Trophoblast cell (in vitro differentiated cells and primary cell): ENCODE measurements at regions not wholly inside any gene's neighbourhood (a gene's known extent, or its start where the extent isn't known, plus 50 kb on each side); places are given as distances from the start of the nearest gene placed in this dataset.
A peak's percentile ranks its signal among the peaks of the same experiment; 100 is the strongest.

Experiments used
- DNase-seq, 2 donors: peaks; one replicate each; pipeline ENCODE4 v3.0.0-alpha.2; 2016
- H2AFZ ChIP-seq: 2 replicates; pipeline ENCODE4 v1.6.1; 2013; ENCODE audit warnings: low read length, moderate library complexity, mild to moderate bottlenecking; ENCODE audit not compliant: insufficient read depth, poor library complexity
- H2AK5ac ChIP-seq: 2 replicates; pipeline ENCODE4 v1.6.1; 2013; ENCODE audit warnings: mild to moderate bottlenecking, low read length
- H2BK120ac ChIP-seq: 2 replicates; pipeline ENCODE4 v1.6.1; 2013; ENCODE audit warnings: low read length, mild to moderate bottlenecking, moderate library complexity; ENCODE audit not compliant: insufficient read depth, poor library complexity
- H2BK12ac ChIP-seq: 2 replicates; pipeline ENCODE4 v1.6.1; 2013; ENCODE audit warnings: mild to moderate bottlenecking, low read length, moderate library complexity
- H2BK5ac ChIP-seq: 2 replicates; pipeline ENCODE4 v1.6.1; 2013; ENCODE audit warnings: low read length, low read depth, moderate library complexity, mild to moderate bottlenecking; ENCODE audit not compliant: poor library complexity
- H3K14ac ChIP-seq: 2 replicates; pipeline ENCODE4 v1.6.1; 2013; ENCODE audit warnings: mild to moderate bottlenecking, low read length
- H3K18ac ChIP-seq: 2 replicates; pipeline ENCODE4 v1.6.1; 2013; ENCODE audit warnings: mild to moderate bottlenecking, low read length
- H3K23ac ChIP-seq: 2 replicates; pipeline ENCODE4 v1.6.1; 2013; ENCODE audit warnings: low read length
- H3K27ac ChIP-seq: 2 replicates; pipeline ENCODE4 v1.5.1; 2013; ENCODE audit warnings: low read depth, mild to moderate bottlenecking, inconsistent platforms, low read length, moderate library complexity
- H3K27me3 ChIP-seq: 2 replicates; pipeline ENCODE4 v1.6.1; 2013; ENCODE audit warnings: inconsistent platforms, mild to moderate bottlenecking, low read length, moderate library complexity; ENCODE audit not compliant: insufficient read depth
- H3K36me3 ChIP-seq, 2 experiments: 1 replicate in 1 of 2; 2 replicates in 1 of 2; pipeline ENCODE4 v1.6.1; 2013; ENCODE audit warnings: low read length in 2 of 2, mild to moderate bottlenecking in 2 of 2, moderate library complexity in 1 of 2; ENCODE audit not compliant: insufficient read depth in 2 of 2, control insufficient read depth in 1 of 2
- H3K4ac ChIP-seq: 2 replicates; pipeline ENCODE4 v1.6.1; 2013; ENCODE audit warnings: low read depth, mild to moderate bottlenecking, low read length, moderate library complexity
- H3K4me1 ChIP-seq, 2 experiments: 1 replicate in 1 of 2; 2 replicates in 1 of 2; pipeline ENCODE4 v1.6.1; 2013; ENCODE audit warnings: low read length in 2 of 2, mild to moderate bottlenecking in 2 of 2, moderate library complexity in 1 of 2; ENCODE audit not compliant: insufficient read depth in 2 of 2, control insufficient read depth in 1 of 2
- H3K4me2 ChIP-seq: 2 replicates; pipeline ENCODE4 v1.6.1; 2013; ENCODE audit warnings: inconsistent platforms, mild to moderate bottlenecking, low read length, moderate library complexity
- H3K4me3 ChIP-seq: 2 replicates; pipeline ENCODE4 v1.5.1; 2013; ENCODE audit warnings: mild to moderate bottlenecking, low read depth, low read length, inconsistent platforms
- H3K79me1 ChIP-seq: one replicate; pipeline ENCODE4 v1.6.1; 2013; ENCODE audit warnings: low read length
- H3K79me2 ChIP-seq: 2 replicates; pipeline ENCODE4 v1.6.1; 2013; ENCODE audit warnings: low read length, mild to moderate bottlenecking; ENCODE audit not compliant: control insufficient read depth, insufficient read depth, poor library complexity
- H3K9ac ChIP-seq: 2 replicates; pipeline ENCODE4 v1.6.1; 2013; ENCODE audit warnings: mild to moderate bottlenecking, low read length
- H3K9me3 ChIP-seq: 2 replicates; pipeline ENCODE4 v1.6.1; 2013; ENCODE audit warnings: low read depth, mild to moderate bottlenecking, control low read depth, inconsistent platforms, low read length; ENCODE audit not compliant: insufficient read depth
- H4K12ac ChIP-seq: 2 replicates; pipeline ENCODE4 v1.6.1; 2013; ENCODE audit warnings: low read depth, mild to moderate bottlenecking, low read length, moderate library complexity
- H4K8ac ChIP-seq: 2 replicates; pipeline ENCODE4 v1.6.1; 2013; ENCODE audit warnings: low read depth, mild to moderate bottlenecking, low read length, moderate library complexity
- H4K91ac ChIP-seq: one replicate; pipeline ENCODE4 v1.6.1; 2013; ENCODE audit warnings: low read depth, mild to moderate bottlenecking, low read length, moderate library complexity
- WGBS: extraction: QIAGEN DNeasy Blood & Tissue Kit; methylation state at CpG from one replicate; pipeline ENCODE4 v1.1.7; 2013; ENCODE audit warnings: missing lambda C conversion rate; ENCODE audit not compliant: insufficient read length, insufficient coverage; ENCODE audit errors: extremely low coverage; 5-methylcytosine and 5-hydroxymethylcytosine counted together

GRCh38 chr2:144117086-144117485 is 402.8 kb downstream of the ZEB2 start:
- Histone ChIP-seq H3K9me3 (no peaks in the 10 kb centered on the region), H3K18ac (no peak overlapping the region), H2BK12ac (no peak overlapping the region), H3K27me3 (no peaks in the 10 kb centered on the region), H2AK5ac (no peak overlapping the region), H4K12ac (no peak overlapping the region), H3K4ac (no peak overlapping the region), H2AFZ (no peak overlapping the region), H4K8ac (no peak overlapping the region), H3K36me3 (no peaks in the 10 kb centered on the region), H3K23ac (no peak overlapping the region), H3K4me1 (peaks cover 3 to 4% of the 10 kb centered on the region in 2 experiments), H3K79me1 (peaks cover 4% of the 10 kb centered on the region), H3K14ac (no peak overlapping the region), H3K9ac (no peak overlapping the region), H4K91ac (no peak overlapping the region), H3K4me2 (no peak overlapping the region), H2BK5ac (no peak overlapping the region), H3K27ac (no peak overlapping the region), H3K4me3 (no peak overlapping the region), H2BK120ac (no peak overlapping the region), H3K79me2 (no peaks in the 10 kb centered on the region)
- WGBS: no CpG with 5 or more reads among the region's 3 CpGs
- no peak for DNase-seq

GRCh38 chr2:144115739-144116291 is 404.1 kb downstream of the ZEB2 start:
- no peak overlapping the region for H3K4ac ChIP-seq
- no peak overlapping the region for H3K4me3 ChIP-seq
- no peak overlapping the region for H2AK5ac ChIP-seq
- H3K79me1 ChIP-seq: peaks cover 7% of the 10 kb centered on the region
- H3K23ac ChIP-seq: no peak overlapping the region
- no peak overlapping the region for H3K9ac ChIP-seq
- H3K18ac ChIP-seq: no peak overlapping the region
- peaks cover 6 to 8% of the 10 kb centered on the region in 2 experiments for H3K4me1 ChIP-seq
- no peak overlapping the region for H4K12ac ChIP-seq
- H3K36me3 ChIP-seq: no peaks in the 10 kb centered on the region
- H4K91ac ChIP-seq: no peak overlapping the region
- no peak overlapping the region for H2AFZ ChIP-seq
- no peak overlapping the region for H2BK120ac ChIP-seq
- no peak overlapping the region for H4K8ac ChIP-seq
- H3K27ac ChIP-seq: no peak overlapping the region
- H3K79me2 ChIP-seq: no peaks in the 10 kb centered on the region
- H3K14ac ChIP-seq: no peak overlapping the region
- no peak overlapping the region for H2BK12ac ChIP-seq
- no CpG with 5 or more reads among the region's 1 CpG for WGBS
- H3K27me3 ChIP-seq: no peaks in the 10 kb centered on the region
- H3K4me2 ChIP-seq: no peak overlapping the region
- H3K9me3 ChIP-seq: no peaks in the 10 kb centered on the region
- no peak overlapping the region for H2BK5ac ChIP-seq
- no peak for DNase-seq

- no peak overlapping the region for H4K8ac ChIP-seq
- no peak overlapping the region for H3K18ac ChIP-seq
- no peak overlapping the region for H4K91ac ChIP-seq
- no peak overlapping the region for H2AK5ac ChIP-seq
- H3K4me2 ChIP-seq: no peak overlapping the region
- peaks cover 6 to 8% of the 10 kb centered on the region in 2 experiments for H3K4me1 ChIP-seq
- H3K4ac ChIP-seq: no peak overlapping the region
- no peak overlapping the region for H4K12ac ChIP-seq
- H2AFZ ChIP-seq: no peak overlapping the region
- no peaks in the 10 kb centered on the region for H3K27me3 ChIP-seq
- no peak overlapping the region for H3K14ac ChIP-seq
- no peak overlapping the region for H3K9ac ChIP-seq
- H3K23ac ChIP-seq: no peak overlapping the region
- H3K79me1 ChIP-seq: peaks cover 7% of the 10 kb centered on the region
- no peaks in the 10 kb centered on the region for H3K79me2 ChIP-seq
- H2BK120ac ChIP-seq: no peak overlapping the region
- H3K4me3 ChIP-seq: no peak overlapping the region
- no peak overlapping the region for H2BK12ac ChIP-seq
- no peak overlapping the region for H3K27ac ChIP-seq
- no peak for DNase-seq
- no peaks in the 10 kb centered on the region for H3K36me3 ChIP-seq
- H2BK5ac ChIP-seq: no peak overlapping the region
- H3K9me3 ChIP-seq: no peaks in the 10 kb centered on the region
- WGBS: no CpG with 5 or more reads among the region's 1 CpG
Observed at GRCh38 chr2:144114760-144115159, 405.2 kb downstream of the ZEB2 start.

GRCh38 chr2:144111437-144111836 is 408.5 kb downstream of the ZEB2 start:
- no CpG with 5 or more reads among the region's 2 CpGs for WGBS
- Histone ChIP-seq H3K4ac (no peak overlapping the region), H4K91ac (no peak overlapping the region), H3K23ac (no peak overlapping the region), H3K4me2 (no peak overlapping the region), H3K4me3 (no peak overlapping the region), H2AK5ac (no peak overlapping the region), H2BK5ac (peak overlapping the region; percentile 47), H3K9ac (no peak overlapping the region), H3K14ac (no peak overlapping the region), H2AFZ (no peak overlapping the region), H3K27ac (peak overlapping the region; percentile 66), H4K8ac (no peak overlapping the region), H3K27me3 (no peaks in the 10 kb centered on the region), H3K9me3 (no peaks in the 10 kb centered on the region), H4K12ac (no peak overlapping the region), H3K79me2 (no peaks in the 10 kb centered on the region), H2BK12ac (no peak overlapping the region), H3K4me1 (peaks cover 6 to 8% of the 10 kb centered on the region in 2 experiments), H3K18ac (no peak overlapping the region), H2BK120ac (no peak overlapping the region), H3K36me3 (no peaks in the 10 kb centered on the region), H3K79me1 (peaks cover 7% of the 10 kb centered on the region)
- DNase-seq: peak in 1 of 2 donors; percentile 33
